ENCODE measurements at regions not wholly inside any gene's neighbourhood (a gene's known extent, or its start where the extent isn't known, plus 50 kb on each side); places are given as distances from the start of the nearest gene placed in this dataset.

DNA sequence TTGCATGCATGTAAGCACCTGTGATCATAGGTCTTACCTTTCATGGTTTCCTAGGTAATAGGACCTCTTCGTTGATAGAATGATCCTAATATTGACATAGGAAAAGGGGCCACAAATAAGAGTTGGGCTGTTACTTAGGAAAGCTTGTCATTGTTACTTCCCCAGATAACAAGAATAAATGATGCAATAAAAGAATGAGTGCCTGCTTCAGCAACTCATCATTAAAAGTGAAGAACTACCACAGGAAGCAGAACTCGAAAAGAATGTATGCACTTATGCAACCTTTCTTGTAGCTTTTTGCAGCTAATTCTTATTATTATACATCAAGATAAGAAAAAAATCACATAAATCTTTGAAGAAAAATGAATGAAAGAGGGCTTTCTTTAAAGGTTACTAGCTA, 548.6 kb downstream of the LTN1 start:
- no peak for DNase-seq

DNA sequence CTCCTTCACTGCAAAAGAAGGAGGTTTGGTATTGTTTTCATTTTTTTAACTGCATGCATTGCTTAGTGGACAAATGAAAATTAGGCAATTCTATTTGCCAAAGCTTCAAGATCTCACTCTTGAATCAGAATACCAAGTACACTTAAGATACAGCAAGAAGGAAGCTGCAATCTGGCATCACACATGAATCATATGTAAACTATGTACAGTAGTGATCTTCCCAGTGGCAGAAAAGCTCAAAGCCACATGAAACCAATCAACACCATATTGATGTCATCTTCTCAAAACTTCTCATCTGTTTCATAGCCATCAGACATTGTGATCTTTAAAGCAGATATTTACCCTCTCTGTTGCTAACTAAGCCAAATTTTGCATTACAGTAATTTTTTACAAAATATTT, 550.1 kb downstream of the LTN1 start:
- DNase-seq: no peak

DNA sequence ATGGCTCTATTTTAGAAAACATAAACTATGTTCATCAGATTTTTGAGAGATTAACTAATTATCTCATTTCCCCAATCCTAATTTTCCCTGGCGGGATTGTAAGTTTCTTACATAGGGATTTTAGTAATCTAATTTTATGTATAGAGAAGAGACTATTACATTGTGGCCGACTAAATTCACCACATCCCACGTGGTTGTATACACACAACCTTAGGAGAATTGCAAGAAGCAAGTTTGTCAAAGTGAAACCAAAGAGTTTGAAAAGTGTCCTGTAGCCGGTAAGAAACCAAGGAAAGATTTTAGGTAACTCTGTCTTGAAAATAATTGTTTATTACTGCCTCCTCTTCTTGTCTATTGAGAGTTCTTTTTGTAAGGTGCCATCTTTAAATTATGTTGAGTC, 550.6 kb downstream of the LTN1 start:
- no peak for DNase-seq

DNA sequence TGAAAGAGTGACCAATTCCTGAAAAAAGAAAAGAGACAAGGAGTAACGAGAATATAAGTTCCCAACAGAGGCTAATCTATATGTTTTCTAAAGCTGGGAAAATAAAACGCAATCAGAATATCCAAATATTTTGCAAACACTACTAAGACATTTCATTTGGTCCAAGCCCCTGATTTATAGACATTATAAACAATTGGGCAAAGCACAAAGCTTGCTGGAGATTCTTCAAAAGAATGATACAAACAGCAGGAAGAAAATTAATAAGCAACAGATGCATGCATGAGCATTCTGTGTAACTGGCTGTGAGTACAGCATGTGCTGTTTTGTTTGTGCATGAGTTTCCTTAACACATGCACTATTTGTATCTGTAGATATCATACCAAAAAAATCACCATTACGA, 552.9 kb downstream of the LTN1 start:
- no peak for DNase-seq

GRCh38 chr21:28439251-28439650, 553.4 kb downstream of the LTN1 start:
- DNase-seq: no peak

- DNase-seq: no peak
Measured at GRCh38 chr21:28437061-28437460, 555.6 kb downstream of the LTN1 start.

DNA sequence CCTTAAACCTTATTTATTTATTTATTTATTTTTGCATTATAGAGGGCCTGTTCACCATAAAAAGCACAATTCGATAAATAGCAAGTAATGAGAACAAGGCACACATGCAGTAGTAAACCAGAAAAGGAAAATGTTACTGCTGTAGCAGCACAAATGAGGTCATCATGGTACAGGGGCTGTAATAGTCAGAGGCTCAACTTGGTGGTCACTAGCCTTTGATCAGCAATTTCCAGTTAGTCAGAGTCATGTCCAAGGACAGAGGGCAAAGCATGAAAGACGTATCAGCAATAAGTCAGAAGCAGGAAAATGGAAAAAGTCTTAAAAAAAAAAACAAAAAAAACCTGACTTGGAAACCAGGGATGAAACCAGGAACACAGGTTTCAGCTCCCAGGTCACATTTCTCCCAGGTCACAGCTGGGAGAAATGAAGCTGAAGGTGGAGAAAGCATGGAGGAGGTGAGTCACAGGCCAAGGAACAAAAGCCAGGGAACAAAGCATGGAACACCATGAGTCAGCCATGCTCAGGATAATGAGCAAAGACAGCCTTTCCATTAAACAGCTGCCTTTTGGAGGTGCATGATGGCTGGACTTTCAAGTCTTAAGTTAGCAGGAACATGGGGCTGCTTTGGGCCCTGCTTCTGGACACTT, 556.3 kb downstream of the LTN1 start:
- DNase-seq: no peak

DNA sequence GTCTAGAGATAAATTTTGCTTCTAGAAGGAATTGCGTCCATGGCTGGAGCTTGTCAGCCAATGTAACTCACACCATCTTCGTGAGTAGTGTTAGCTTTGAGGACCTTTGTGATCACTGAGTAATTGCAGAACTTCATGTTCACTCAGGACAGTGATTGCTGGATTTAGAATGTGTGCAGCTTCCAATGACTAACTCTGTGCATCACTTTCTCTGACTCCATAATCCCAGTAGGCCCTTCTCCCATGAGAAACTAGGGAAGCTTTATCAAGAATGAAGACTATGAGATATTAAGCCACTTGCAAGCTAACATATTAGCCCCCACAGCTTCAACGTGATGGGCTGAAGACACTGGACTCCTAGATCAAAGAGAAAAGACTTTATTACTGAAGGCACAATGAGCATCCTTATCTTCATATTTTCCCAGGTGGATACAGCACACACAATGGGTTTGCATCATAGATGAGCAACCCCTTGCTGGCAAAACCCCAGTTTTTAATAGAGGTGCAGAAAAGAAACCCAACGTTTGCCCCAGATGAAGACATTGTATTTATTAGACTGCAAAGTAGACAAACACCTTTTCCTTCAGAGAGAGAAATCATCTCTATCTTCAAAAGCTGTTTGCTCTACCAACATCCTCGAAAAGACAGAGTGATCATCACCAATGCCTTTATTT, 561.0 kb downstream of the LTN1 start:
- DNase-seq: no peak

DNA sequence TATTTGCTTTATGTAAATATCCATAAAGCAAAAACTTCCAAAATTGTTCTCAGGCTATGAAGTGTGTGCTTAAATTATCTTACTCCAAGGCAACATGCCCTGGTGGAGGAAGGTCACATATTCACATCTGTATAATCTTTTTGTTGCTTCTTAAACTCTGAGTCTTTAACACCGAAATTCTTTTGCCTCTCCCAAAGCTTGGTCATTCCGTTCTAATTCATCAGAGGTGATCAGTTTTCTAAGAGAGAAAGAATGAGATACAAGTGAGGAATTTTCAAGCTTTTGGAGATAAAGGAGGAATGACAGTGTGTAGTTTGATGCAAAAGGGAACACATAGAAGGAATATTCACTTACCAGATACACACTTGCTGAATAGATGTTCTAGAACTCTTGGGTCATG, 561.7 kb downstream of the LTN1 start:
- DNase-seq: no peak

DNA sequence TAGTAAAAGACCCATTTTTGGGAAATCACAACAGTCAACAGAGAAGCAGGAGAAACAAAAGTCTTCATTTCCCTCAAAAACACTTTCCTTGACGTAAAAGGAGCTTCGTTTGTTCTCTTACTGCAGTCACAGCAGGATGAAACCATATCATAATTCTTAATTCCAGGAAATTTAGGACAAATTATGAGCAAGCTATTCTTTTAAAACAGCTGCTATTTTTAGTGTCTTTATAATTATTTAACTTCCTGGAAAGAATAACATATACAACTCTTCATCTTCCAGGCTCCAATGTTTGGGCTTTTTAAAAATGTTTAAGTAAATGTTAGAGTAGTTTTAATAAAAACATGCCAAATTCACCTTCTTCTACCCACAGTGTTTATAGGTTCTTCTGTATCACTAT, 563.5 kb downstream of the LTN1 start:
- DNase-seq: no peak

GRCh38 chr21:28427394-28428022, 565.2 kb downstream of the LTN1 start:
- no peak for DNase-seq

DNA sequence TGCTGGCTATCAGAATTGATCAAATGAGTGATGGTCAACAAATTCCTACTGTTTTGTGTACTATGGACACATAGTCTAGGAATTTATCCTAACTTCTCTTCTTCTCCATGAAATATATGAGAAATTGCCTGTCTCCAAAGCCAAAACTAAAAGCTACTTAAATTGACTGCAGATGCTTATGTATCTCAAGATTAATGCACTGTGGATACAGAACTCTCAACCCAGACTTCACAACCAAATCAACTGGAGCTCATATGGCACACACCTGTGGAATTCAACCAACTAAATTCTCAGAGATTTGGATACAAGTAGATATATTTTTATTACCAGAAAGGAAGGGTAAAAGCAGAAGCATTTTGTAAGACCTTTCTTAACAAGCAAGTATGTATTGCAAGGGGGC, 566.1 kb downstream of the LTN1 start:
- DNase-seq: no peak

- no peak for DNase-seq
Measured at GRCh38 chr21:28423521-28424190, 569.0 kb downstream of the LTN1 start.

GRCh38 chr21:28421716-28422524, 570.8 kb downstream of the LTN1 start:
- no peak for DNase-seq

- DNase-seq: no peak
Measured at GRCh38 chr21:28419811-28420210, 572.9 kb downstream of the LTN1 start.

- no peak for DNase-seq
Measured at GRCh38 chr21:28418726-28419514, 573.8 kb downstream of the LTN1 start.

- DNase-seq: no peak
Measured at GRCh38 chr21:28410256-28410655, 582.4 kb downstream of the LTN1 start.

- DNase-seq: no peak
Measured at GRCh38 chr21:28402616-28402989, 590.1 kb downstream of the LTN1 start.

- no peak for DNase-seq
Measured at GRCh38 chr21:28397040-28397439, 595.6 kb downstream of the LTN1 start.

GRCh38 chr21:28396421-28396820, 596.3 kb downstream of the LTN1 start:
- no peak for DNase-seq

- DNase-seq: no peak
Measured at GRCh38 chr21:28393279-28393678, 599.4 kb downstream of the LTN1 start.

Data from CD4-positive, alpha-beta T cell treated with Interferon gamma for 1 hour (primary cell).